ENCODE measurements at regions not wholly inside any gene's neighbourhood (a gene's known extent, or its start where the extent isn't known, plus 50 kb on each side); places are given as distances from the start of the nearest gene placed in this dataset.

GRCh38 chr15:46808834-46809233, 908.5 kb upstream of the SEMA6D start:
- ChIA-PET POLR2A (ENCODE audit: low non-redundant PET) (no interaction called here), CTCF (no interaction called here)
- TF ChIP-seq, protein P1, sequence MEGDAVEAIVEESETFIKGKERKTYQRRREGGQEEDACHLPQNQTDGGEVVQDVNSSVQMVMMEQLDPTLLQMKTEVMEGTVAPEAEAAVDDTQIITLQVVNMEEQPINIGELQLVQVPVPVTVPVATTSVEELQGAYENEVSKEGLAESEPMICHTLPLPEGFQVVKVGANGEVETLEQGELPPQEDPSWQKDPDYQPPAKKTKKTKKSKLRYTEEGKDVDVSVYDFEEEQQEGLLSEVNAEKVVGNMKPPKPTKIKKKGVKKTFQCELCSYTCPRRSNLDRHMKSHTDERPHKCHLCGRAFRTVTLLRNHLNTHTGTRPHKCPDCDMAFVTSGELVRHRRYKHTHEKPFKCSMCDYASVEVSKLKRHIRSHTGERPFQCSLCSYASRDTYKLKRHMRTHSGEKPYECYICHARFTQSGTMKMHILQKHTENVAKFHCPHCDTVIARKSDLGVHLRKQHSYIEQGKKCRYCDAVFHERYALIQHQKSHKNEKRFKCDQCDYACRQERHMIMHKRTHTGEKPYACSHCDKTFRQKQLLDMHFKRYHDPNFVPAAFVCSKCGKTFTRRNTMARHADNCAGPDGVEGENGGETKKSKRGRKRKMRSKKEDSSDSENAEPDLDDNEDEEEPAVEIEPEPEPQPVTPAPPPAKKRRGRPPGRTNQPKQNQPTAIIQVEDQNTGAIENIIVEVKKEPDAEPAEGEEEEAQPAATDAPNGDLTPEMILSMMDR (conservative IDR thresholded peaks at IDR 0.05; ENCODE audit: low read depth, low read length), result no peak
- no peak for TF ChIP-seq EZH2 (IDR thresholded peaks at IDR 0.05; ENCODE audit: borderline replicate concordance, low read depth, low read length, poor library complexity, severe bottlenecking)
- Histone ChIP-seq H3K27ac (ENCODE audit: low read depth, low read length, poor library complexity, severe bottlenecking) (no peak overlapping the region), H3K9me3 (ENCODE audit: low read depth, low read length, poor library complexity, severe bottlenecking) (no peaks in the 10 kb centered on the region), H3K4me3 (ENCODE audit: low read depth, low read length, poor library complexity, severe bottlenecking) (no peak overlapping the region), H3K27me3 (replicated peaks; ENCODE audit: insufficient read depth, low read depth, low read length, poor library complexity) (no peaks in the 10 kb centered on the region), H3K36me3 (ENCODE audit: insufficient read depth, low read length, poor library complexity, severe bottlenecking) (no peaks in the 10 kb centered on the region), H3K4me1 (ENCODE audit: insufficient read depth, low read length, poor library complexity, severe bottlenecking) (no peaks in the 10 kb centered on the region)
- BruUV-seq (replicated peaks), result no TSS peak
- intact Hi-C loops (cut with micrococcal nuclease; ENCODE audit: unreplicated experiment), result no loop called here
- no peak for DNase-seq (ENCODE audit: low spot score)

DNA sequence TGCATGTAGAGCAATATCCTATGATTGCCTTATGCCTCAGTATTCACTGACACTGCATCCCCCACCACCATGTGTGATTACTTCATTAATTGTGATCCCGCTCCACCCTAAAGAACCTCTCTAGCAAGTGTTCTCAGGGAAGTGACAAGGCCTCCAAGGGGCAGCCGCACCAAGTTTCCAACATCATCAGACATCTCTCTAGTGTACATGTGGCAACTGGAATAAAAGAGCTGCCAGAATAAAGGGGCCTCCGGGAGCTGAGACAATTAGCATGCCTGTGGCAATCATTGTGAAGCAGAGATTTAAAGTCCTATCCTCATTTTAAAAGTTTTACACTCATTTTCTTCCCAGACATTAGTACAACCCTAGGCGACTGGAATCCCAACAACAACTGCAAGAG, 902.1 kb upstream of the SEMA6D start:
- no peak for TF ChIP-seq EZH2 (IDR thresholded peaks at IDR 0.05; ENCODE audit: borderline replicate concordance, low read depth, low read length, poor library complexity, severe bottlenecking)
- TF ChIP-seq, protein P1 (conservative IDR thresholded peaks at IDR 0.05; ENCODE audit: low read depth, low read length), result no peak
- no peaks in the 10 kb centered on the region for H3K4me1 ChIP-seq (ENCODE audit: insufficient read depth, low read length, poor library complexity, severe bottlenecking)
- intact Hi-C loops (cut with micrococcal nuclease; ENCODE audit: unreplicated experiment), result no loop called here
- no peak for DNase-seq (ENCODE audit: low spot score)
- no TSS peak for BruUV-seq (replicated peaks)
- POLR2A ChIA-PET (ENCODE audit: low non-redundant PET), result no interaction called here
- no peak overlapping the region for H3K27ac ChIP-seq (ENCODE audit: low read depth, low read length, poor library complexity, severe bottlenecking)
- H3K36me3 ChIP-seq (ENCODE audit: insufficient read depth, low read length, poor library complexity, severe bottlenecking), result no peaks in the 10 kb centered on the region
- no peaks in the 10 kb centered on the region for H3K27me3 ChIP-seq (replicated peaks; ENCODE audit: insufficient read depth, low read depth, low read length, poor library complexity)
- CTCF ChIA-PET, result no interaction called here
- H3K4me3 ChIP-seq (ENCODE audit: low read depth, low read length, poor library complexity, severe bottlenecking), result no peak overlapping the region
- no peaks in the 10 kb centered on the region for H3K9me3 ChIP-seq (ENCODE audit: low read depth, low read length, poor library complexity, severe bottlenecking)

DNA sequence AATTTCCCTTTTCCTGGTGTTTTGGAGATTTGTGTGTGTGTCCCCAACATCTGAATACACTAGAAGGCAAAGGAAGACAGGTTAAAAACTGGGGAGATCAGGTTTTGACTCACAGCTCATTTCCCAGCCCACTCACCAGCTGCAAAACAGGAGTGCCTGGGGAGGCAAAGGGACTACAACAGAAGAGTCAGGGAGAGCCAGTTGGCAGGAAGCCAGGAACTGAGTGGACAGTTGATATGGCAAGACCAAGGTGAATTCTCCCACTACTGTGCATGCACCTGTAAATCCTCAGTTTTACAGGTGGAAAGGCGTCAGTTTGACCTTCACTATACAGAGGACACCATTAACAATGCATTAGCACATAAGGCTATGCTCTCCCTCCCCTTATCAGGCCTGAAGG, 901.5 kb upstream of the SEMA6D start:
- TF ChIP-seq EZH2 (IDR thresholded peaks at IDR 0.05; ENCODE audit: borderline replicate concordance, low read depth, low read length, poor library complexity, severe bottlenecking), result no peak
- TF ChIP-seq, protein P1 (conservative IDR thresholded peaks at IDR 0.05; ENCODE audit: low read depth, low read length), result no peak
- Histone ChIP-seq H3K9me3 (ENCODE audit: low read depth, low read length, poor library complexity, severe bottlenecking) (no peaks in the 10 kb centered on the region), H3K4me3 (ENCODE audit: low read depth, low read length, poor library complexity, severe bottlenecking) (no peak overlapping the region), H3K27ac (ENCODE audit: low read depth, low read length, poor library complexity, severe bottlenecking) (no peak overlapping the region), H3K27me3 (replicated peaks; ENCODE audit: insufficient read depth, low read depth, low read length, poor library complexity) (no peaks in the 10 kb centered on the region), H3K4me1 (ENCODE audit: insufficient read depth, low read length, poor library complexity, severe bottlenecking) (no peaks in the 10 kb centered on the region), H3K36me3 (ENCODE audit: insufficient read depth, low read length, poor library complexity, severe bottlenecking) (no peaks in the 10 kb centered on the region)
- intact Hi-C loops (cut with micrococcal nuclease; ENCODE audit: unreplicated experiment), result no loop called here
- DNase-seq (ENCODE audit: low spot score), result no peak
- ChIA-PET POLR2A (ENCODE audit: low non-redundant PET) (no interaction called here), CTCF (no interaction called here)
- BruUV-seq (replicated peaks), result no TSS peak
